Right ventricle myocardium superior (tissue), 1 donor: ENCODE measurements at regions not wholly inside any gene's neighbourhood (a gene's known extent, or its start where the extent isn't known, plus 50 kb on each side); places are given as distances from the start of the nearest gene placed in this dataset.

Experiments
- ATAC-seq: fragments of 200-7000 bp; cut with Tn5 transposase; one replicate; pipeline ENCODE4 v1.9.1; 2020; ENCODE audit warnings: mild to moderate bottlenecking; ENCODE audit not compliant: poor library complexity
- DNase-seq: peaks from one replicate; pipeline ENCODE4 v3.0.0-alpha.2; 2020
- intact Hi-C: fragments of 100-400 bp; cut with DNase I; formaldehyde crosslinking; loops from one replicate; pipeline ENCODE4 v1.11.2; 2022
- donor health status: DM: no; HTN: yes; CAD: no; lungs with severe emphysema.

DNA sequence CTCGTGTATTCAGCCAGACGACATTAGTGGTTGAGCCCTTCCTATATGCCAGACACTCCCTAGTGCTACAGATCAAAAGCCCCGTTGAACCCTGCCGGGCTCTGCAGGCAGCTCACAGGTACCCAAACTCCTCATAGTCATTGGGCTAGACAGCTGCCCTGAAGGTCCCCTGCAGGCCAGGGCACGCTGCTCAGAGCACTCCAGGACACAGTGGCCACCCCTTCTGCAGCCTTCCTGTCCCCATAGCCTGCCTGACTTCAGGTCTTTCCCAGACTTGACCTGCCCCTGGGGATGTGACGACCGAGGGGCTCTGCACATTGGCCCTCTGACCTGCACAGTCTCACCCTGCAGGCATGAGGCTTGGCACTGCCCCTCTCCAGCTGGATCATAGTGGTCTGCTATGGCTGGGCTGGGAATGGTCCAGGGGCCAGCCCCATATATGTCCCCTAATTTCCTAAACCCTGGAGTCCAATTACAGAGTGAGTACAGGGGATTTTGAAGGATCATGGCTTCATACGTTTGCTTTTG lies 64.2 kb upstream of the UBAC2 start:
- intact Hi-C loops, result no loop called here
- ATAC-seq, result no peak
- no peak for DNase-seq

DNA sequence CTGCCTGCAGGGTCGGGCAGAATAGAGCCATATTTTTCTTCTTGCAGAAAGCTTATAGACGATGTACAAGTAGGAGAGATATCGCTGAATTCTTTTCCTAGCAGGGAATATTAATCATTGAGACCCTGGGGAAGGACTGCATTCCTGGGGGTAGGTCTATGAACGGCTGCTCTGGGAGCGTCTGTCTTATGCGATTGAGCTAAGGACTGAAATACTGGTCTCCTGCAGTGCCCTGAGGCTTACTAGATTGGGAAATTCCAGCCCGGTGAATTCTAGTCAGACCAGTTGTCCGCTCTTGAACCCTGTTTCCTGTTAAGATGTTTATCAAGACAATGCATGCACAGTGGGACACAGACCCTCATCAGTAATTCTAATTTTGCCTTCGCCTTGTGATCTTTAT lies 59.8 kb upstream of the UBAC2 start:
- DNase-seq, result no peak
- no peak for ATAC-seq
- intact Hi-C loops, result no loop called here

DNA sequence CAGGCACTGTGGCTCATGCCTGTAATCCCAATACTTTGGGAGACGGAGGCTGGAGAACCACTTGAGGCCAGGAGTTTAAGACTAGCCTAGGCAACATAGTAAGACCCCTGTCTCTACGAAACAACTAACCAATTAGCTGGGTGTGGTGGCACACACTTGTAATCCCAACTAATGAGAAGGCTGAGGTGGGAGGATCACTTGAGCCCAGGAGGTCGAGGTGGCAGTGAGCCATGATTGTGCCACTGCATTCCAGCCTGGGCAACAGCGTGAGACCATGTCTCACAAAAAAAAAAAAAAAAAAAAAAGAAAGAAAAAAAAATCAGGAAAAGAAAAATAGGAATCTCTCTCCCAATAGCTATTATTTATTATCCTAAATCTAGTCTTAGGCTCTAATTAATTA lies 56.8 kb upstream of the UBAC2 start:
- no peak for ATAC-seq

DNA sequence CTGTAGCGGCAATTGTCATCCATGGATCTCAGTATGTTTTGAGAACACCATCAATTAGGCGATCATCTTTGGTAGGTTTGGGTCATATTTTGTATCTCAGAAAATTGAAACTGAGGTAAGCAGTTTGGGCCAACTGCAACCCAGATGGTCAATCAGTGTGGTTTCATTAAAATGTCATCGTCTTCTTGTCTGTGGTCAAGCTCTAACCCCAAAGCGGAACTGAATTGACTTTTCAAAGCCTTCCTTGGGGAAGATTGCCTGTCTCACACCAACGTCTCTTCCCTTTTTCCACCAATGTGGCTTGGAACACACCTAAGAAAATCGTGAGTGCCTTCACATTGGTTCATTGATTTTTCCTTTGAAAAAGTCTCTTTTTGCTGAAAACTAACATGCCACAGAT lies 56.3 kb upstream of the UBAC2 start:
- ATAC-seq (no peak), DNase-seq (no peak)
- intact Hi-C loops, result no loop called here

More for the DNA sequence above, 56.8 kb upstream of the UBAC2 start:
- intact Hi-C loops, result no loop called here
- no peak for DNase-seq

DNA sequence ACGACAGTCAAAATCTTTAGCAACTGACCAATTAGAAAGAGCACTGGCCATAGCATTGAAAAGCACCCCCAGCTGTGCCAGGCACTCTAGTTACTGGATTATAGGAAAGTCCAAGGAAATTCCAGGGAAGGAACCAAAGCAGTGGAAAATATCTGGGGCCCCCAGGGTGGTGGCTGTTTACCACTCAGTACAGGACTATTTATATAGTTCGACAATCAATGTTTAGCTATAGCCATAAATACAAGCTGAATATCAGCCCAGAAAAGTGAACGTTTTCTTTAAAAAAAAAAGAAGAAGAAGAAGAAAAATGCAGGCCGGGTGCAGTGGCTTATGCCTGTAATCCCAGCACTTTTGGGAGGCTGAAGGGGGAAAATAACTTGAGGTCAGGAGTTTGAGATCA lies 55.2 kb upstream of the UBAC2 start:
- no peak for DNase-seq
- ATAC-seq, result no peak
- intact Hi-C loops, result no loop called here

DNA sequence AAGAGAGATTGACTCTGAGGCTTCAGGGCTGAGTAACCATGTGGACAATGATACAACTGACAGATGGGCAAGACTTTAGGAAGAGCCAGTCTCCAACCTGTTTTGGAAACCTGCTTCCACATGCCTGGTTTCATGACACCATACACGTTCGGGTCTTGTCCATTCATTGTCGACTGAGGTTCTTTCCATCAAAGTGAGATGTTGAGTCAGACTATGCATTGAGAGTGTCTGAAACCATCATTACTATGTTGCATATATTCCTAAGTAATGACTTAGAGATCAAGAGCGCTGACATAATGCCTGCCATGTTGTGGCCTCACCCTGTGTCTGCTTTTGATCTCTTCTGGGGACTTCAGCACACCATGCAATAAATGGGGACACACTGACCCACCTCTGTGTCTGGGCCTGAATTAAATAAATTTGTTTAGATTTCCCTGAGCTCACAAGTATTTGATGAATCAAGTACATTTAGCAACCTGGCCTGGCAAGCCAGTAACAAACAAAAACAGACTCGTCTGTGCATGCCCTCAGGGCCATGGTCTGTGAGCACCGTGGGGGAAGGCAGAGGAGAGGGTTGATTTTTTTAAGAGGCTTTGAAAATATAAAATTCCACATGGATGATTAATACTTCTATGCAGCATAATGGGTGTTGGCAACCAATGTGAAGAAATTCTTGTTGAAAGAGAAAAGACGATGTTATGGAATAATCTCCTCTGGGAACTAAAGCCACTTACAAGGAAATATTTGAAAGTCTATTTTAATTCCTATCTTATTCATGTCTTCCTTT lies 49.9 kb upstream of the UBAC2 start:
- ATAC-seq, result no peak
- intact Hi-C loops, result no loop called here
- DNase-seq, result no peak
